ENCODE measurements at regions not wholly inside any gene's neighbourhood (a gene's known extent, or its start where the extent isn't known, plus 50 kb on each side); places are given as distances from the start of the nearest gene placed in this dataset.

GRCh38 chr10:75294866-75295701 is 59.3 kb upstream of the COMTD1 start:
- peak in 1 of 2 donors; percentile 27 for DNase-seq (ENCODE audit: low read depth in 2 of 2, low spot score in 1 of 2)

GRCh38 chr10:75294518-75294865 is 58.7 kb upstream of the COMTD1 start:
- DNase-seq (ENCODE audit: low read depth in 2 of 2, low spot score in 1 of 2) = no peak

- DNase-seq (ENCODE audit: low read depth in 2 of 2, low spot score in 1 of 2) = no peak
These were observed 58.3 kb upstream of the COMTD1 start for GRCh38 chr10:75294031-75294437.

- DNase-seq (ENCODE audit: low read depth in 2 of 2, low spot score in 1 of 2) = no peak
These were observed 57.7 kb upstream of the COMTD1 start for GRCh38 chr10:75293446-75293820.

DNA sequence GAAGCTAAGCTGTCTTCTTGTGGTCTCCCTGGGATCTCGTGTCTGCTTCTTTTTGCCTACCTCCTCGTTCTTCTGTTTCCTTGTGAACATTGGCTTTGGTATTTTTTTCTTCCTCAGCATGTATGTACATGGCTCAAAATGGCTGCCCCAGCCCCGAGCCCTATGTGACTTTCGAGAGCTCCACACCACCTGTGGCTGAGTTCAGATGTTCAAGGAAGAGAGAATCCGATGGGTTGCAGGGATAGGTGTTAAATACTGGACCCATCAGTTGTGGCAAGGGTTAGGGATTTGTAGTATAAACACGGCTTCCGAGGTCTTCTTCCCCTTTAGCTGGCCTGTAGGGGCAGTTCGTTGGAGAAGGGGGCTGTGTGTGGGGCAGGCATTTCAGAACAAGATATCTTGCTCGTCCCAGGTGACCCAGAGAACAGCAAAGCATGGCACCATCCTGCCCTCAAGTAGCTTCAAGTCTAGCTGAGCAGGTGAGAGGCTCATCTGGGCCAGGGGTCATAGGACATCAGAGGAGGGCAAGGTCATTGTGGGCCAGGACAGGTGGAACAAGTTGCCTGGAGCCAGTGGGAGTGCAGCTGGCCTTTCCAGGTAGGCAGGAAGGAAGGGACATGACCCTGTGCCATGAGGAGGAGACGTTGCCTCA is 57.2 kb upstream of the COMTD1 start:
- DNase-seq (ENCODE audit: low read depth in 2 of 2, low spot score in 1 of 2) = no peak

DNA sequence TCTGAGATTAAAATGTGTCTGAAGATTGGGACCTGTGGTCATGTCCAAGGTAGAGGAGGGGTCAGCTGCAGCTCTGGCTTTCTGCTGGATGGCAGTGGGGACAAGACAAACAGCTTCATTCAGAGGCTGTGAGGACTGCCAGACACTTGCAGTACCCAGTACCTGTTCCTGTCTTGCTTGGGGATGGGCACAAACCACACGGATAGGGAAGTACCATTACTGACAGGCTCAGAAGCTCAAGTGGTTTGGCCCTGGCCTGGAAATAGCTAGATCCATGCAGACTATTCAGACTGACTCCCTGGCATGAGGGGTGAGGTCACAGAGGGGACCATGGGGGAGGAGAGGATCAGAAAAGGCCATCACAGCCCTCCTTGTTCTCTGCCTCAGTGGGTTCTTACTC is 56.0 kb upstream of the COMTD1 start:
- no peak for DNase-seq (ENCODE audit: low read depth in 2 of 2, low spot score in 1 of 2)

DNA sequence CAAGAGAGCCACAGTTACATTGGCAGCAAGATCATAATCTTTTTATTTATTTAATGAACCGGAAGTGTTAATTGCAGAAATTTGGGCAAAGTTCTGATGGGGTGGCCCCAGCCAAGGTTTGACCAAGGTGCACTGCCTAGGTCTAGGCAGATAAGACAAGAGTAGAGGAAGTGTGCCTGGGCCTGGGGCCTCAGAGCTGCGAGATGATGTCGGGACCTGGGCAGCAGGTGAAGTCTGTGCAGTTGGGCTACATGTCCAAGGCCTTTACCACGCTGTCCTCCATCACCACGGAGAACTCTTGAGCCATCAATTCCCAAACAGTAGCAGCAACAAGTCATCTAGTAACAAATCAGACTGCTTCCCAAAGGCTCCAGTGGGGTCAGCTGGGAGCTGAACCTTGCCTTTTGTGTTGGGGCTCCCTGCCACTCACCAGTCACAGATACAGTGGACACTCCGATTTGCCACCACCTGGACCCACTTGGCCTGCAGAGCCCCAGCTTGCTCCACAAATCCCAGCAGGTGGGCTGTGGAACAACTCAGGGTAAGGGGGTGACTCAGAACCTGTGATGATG is 52.5 kb upstream of the COMTD1 start:
- DNase-seq (ENCODE audit: low read depth in 2 of 2, low spot score in 1 of 2) = no peak

DNA sequence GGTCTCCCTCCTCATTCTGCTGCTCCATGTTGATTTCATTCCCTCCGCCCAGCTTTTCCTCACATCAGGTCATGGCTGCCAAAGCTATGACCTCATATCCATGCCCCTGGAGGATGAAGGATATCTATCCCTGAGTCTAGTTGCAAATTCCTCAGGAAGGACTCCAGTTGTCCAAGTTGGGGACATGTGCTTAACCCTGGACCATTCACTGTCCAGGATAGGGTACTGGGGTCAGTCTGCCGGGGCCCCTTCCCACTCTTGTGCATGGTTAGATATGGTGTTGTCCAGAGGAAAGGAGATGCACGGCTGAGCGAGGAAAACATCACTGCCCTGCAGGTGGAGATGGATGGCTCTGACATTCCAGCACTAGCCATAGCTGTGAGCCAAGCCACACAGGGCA is 51.9 kb upstream of the COMTD1 start:
- DNase-seq (ENCODE audit: low read depth in 2 of 2, low spot score in 1 of 2) = no peak

DNA sequence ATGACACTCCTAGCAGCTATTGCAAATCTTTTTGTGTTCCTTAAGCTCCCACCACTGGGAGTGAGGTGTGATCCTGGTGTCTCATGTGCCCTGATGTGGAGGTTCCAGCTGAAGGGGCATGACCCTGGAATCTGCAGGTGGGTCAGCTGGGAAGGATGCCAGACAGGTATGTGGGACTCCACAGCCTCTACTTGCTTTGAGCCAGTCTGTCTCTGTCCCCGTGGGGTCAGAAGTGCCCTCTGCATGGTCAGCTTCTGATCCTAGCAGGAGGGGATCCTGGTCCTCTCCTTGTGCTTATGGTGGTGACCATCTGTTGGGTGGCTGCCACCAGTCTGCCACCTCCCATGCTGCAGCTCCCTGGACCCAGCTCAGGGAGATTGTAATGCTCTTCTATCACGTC is 51.1 kb upstream of the COMTD1 start:
- no peak for DNase-seq (ENCODE audit: low read depth in 2 of 2, low spot score in 1 of 2)
